Cardiac septum (tissue), 1 donor: ENCODE measurements at regions not wholly inside any gene's neighbourhood (a gene's known extent, or its start where the extent isn't known, plus 50 kb on each side); places are given as distances from the start of the nearest gene placed in this dataset.
"Not testable (repeated sequence)": the region's sequence is repeated elsewhere in the genome, so short reads cannot be mapped to it uniquely, and the experiment has no call there.

Experiments
- DNase-seq: peaks from one replicate; pipeline ENCODE4 v3.0.0-alpha.2; 2020; ENCODE audit warnings: low spot score
- intact Hi-C: fragments of 100-400 bp; cut with DNase I; formaldehyde crosslinking; loops from one replicate; pipeline ENCODE4 v1.14.0; 2022
- donor health status: DM: no; HTN: no; CAD: no.

GRCh38 chr9:108731292-108731691 lies 124.5 kb downstream of the ACTL7B start:
- intact Hi-C loops, DNase-seq: not testable (repeated sequence)

GRCh38 chr9:108727580-108728111 lies 128.1 kb downstream of the ACTL7B start:
- no peak for DNase-seq
- intact Hi-C loops = no loop called here

- intact Hi-C loops = no loop called here
- DNase-seq = no peak
These were observed 131.1 kb downstream of the ACTL7B start for GRCh38 chr9:108724652-108725051.

GRCh38 chr9:108724122-108724521 lies 131.7 kb downstream of the ACTL7B start:
- intact Hi-C loops = no loop called here
- DNase-seq = no peak

- intact Hi-C loops = no loop called here
- DNase-seq = no peak
These were observed 133.4 kb downstream of the ACTL7B start for GRCh38 chr9:108722396-108722795.

- no peak for DNase-seq
- intact Hi-C loops = no loop called here
These were observed 135.6 kb downstream of the ACTL7B start for GRCh38 chr9:108720191-108720642.

GRCh38 chr9:108710424-108710823 lies 145.4 kb downstream of the ACTL7B start:
- DNase-seq = no peak

GRCh38 chr9:108709997-108710396 lies 145.8 kb downstream of the ACTL7B start:
- intact Hi-C loops = no loop called here
- DNase-seq = no peak

More at GRCh38 chr9:108710424-108710823, 145.4 kb downstream of the ACTL7B start:
- intact Hi-C loops = no loop called here

GRCh38 chr9:108709126-108709525 lies 146.7 kb downstream of the ACTL7B start:
- DNase-seq = no peak
- intact Hi-C loops = no loop called here

- intact Hi-C loops = no loop called here
- no peak for DNase-seq
These were observed 147.3 kb downstream of the ACTL7B start for GRCh38 chr9:108708448-108708847.

GRCh38 chr9:108707120-108707519 lies 148.7 kb downstream of the ACTL7B start:
- intact Hi-C loops = no loop called here
- DNase-seq = no peak

- DNase-seq = no peak
- intact Hi-C loops = no loop called here
These were observed 151.5 kb downstream of the ACTL7B start for GRCh38 chr9:108704156-108704852.

- DNase-seq = no peak
- intact Hi-C loops = no loop called here
These were observed 152.4 kb downstream of the ACTL7B start for GRCh38 chr9:108703429-108703828.

- no peak for DNase-seq
- intact Hi-C loops = no loop called here
These were observed 153.1 kb downstream of the ACTL7B start for GRCh38 chr9:108702681-108703080.

- intact Hi-C loops = no loop called here
- DNase-seq = no peak
These were observed 157.0 kb downstream of the ACTL7B start for GRCh38 chr9:108698801-108699200.

GRCh38 chr9:108698231-108698630 lies 157.6 kb downstream of the ACTL7B start:
- DNase-seq = no peak
- intact Hi-C loops = no loop called here

GRCh38 chr9:108696156-108696555 lies 159.6 kb downstream of the ACTL7B start:
- no peak for DNase-seq
- intact Hi-C loops = no loop called here

- DNase-seq = no peak
- intact Hi-C loops = no loop called here
These were observed 161.6 kb downstream of the ACTL7B start for GRCh38 chr9:108694170-108694569.

GRCh38 chr9:108691614-108692013 lies 164.2 kb downstream of the ACTL7B start:
- DNase-seq = no peak
- intact Hi-C loops = no loop called here

- DNase-seq = no peak
- intact Hi-C loops = no loop called here
These were observed 167.1 kb downstream of the ACTL7B start for GRCh38 chr9:108688676-108689075.

- intact Hi-C loops = no loop called here
These were observed 167.7 kb downstream of the ACTL7B start for GRCh38 chr9:108688051-108688450.

More at GRCh38 chr9:108688051-108688450, 167.7 kb downstream of the ACTL7B start:
- DNase-seq = no peak
